OCI-LY7 (cell line): ENCODE measurements at regions not wholly inside any gene's neighbourhood (a gene's known extent, or its start where the extent isn't known, plus 50 kb on each side); places are given as distances from the start of the nearest gene placed in this dataset.

ENCODE experiments used
- BruUV-seq: library from RNA; stranded (reverse); fragments of 400-500 nt; replicated peaks from 2 replicates; lab custom pipeline; 2021; lab: Mats Ljungman, UMichigan
- CTCF ChIA-PET: fragments of 300-600 bp; sonication (Branson Sonifier 250); formaldehyde crosslinking; loops from one replicate; lab custom pipeline; 2022; ENCODE audit warnings: antibody characterized with exemption; ENCODE audit not compliant: unreplicated experiment; lab: Charles Lee
- POLR2A ChIA-PET: fragments of 300-600 bp; sonication (Branson Sonifier 250); formaldehyde crosslinking; loops from one replicate; lab custom pipeline; 2022; ENCODE audit warnings: antibody characterized with exemption; lab: Charles Lee
- DNase-seq: peaks from one replicate; pipeline ENCODE4 v3.0.0-alpha.2; 2015; ENCODE audit warnings: low spot score
- H2AFZ ChIP-seq: fragments of 200-600 bp; sonication (generic), shearing (Covaris generic); 2 replicates; pipeline ENCODE4 v1.6.1; 2014; ENCODE audit warnings: mild to moderate bottlenecking, antibody characterized with exemption, low read length, moderate library complexity
- H3K27ac ChIP-seq: fragments of 200-600 bp; sonication (generic); 2 replicates; pipeline ENCODE4 v1.5.1; 2014; ENCODE audit warnings: mixed run types, low read depth, mild to moderate bottlenecking, moderate library complexity, low read length, inconsistent platforms; ENCODE audit not compliant: poor library complexity, severe bottlenecking
- H3K36me3 ChIP-seq: fragments of 200-600 bp; sonication (generic); 2 replicates; pipeline ENCODE4 v1.6.1; 2014; ENCODE audit warnings: mild to moderate bottlenecking, antibody characterized with exemption, low read length, moderate library complexity, mixed read lengths; ENCODE audit not compliant: insufficient read depth
- H3K4me1 ChIP-seq: fragments of 200-600 bp; sonication (generic); 2 replicates; pipeline ENCODE4 v1.5.1; 2014; ENCODE audit warnings: mild to moderate bottlenecking, low read length; ENCODE audit not compliant: insufficient read depth, poor library complexity, severe bottlenecking
- H3K4me2 ChIP-seq: fragments of 200-600 bp; sonication (generic); 2 replicates; pipeline ENCODE4 v1.6.1; 2014; ENCODE audit warnings: mild to moderate bottlenecking, low read length
- H3K4me3 ChIP-seq: fragments of 200-600 bp; sonication (generic); 2 replicates; pipeline ENCODE4 v1.5.1; 2014; ENCODE audit warnings: mild to moderate bottlenecking, low read depth, low read length; ENCODE audit not compliant: poor library complexity, severe bottlenecking
- H3K79me2 ChIP-seq: fragments of 200-600 bp; sonication (generic); 2 replicates; pipeline ENCODE4 v1.6.1; 2016; ENCODE audit warnings: low read depth, mild to moderate bottlenecking, low read length, moderate library complexity, mixed read lengths; ENCODE audit not compliant: insufficient read depth
- H3K9me2 ChIP-seq: fragments of 200-600 bp; sonication (generic); 2 replicates; pipeline ENCODE4 v1.6.1; 2016; ENCODE audit warnings: mild to moderate bottlenecking, low read length, mixed read lengths; ENCODE audit not compliant: insufficient read depth
- H3K9me3 ChIP-seq: fragments of 200-600 bp; sonication (generic); 2 replicates; pipeline ENCODE4 v1.6.1; 2014; ENCODE audit warnings: mild to moderate bottlenecking, mixed run types, low read length, mixed read lengths
- H4K20me1 ChIP-seq: fragments of 200-600 bp; sonication (generic); 2 replicates; pipeline ENCODE4 v1.6.1; 2014; ENCODE audit warnings: mild to moderate bottlenecking, antibody characterized with exemption, low read length, moderate library complexity, mixed read lengths; ENCODE audit not compliant: insufficient read depth
- CTCF ChIP-seq: fragments of 200-600 bp; sonication (generic); conservative IDR thresholded peaks from 2 replicates; pipeline ENCODE4 v1.5.1; 2014; ENCODE audit warnings: mild to moderate bottlenecking, antibody characterized with exemption, low read length, moderate library complexity, mixed read lengths
- EZH2phosphoT487 ChIP-seq: fragments of 200-600 bp; sonication (generic); IDR thresholded peaks from 2 replicates; pipeline ENCODE4 v1.6.1; 2018; ENCODE audit warnings: low read depth, borderline replicate concordance, mild to moderate bottlenecking, mixed run types, antibody characterized with exemption, low read length, moderate library complexity, mixed read lengths
- intact Hi-C: fragments of 100-400 bp; cut with micrococcal nuclease; formaldehyde crosslinking; loops from one replicate; pipeline ENCODE4 v1.10.0; 2022; ENCODE audit not compliant: unreplicated experiment

- no peak overlapping the region for H3K27ac ChIP-seq
- ChIA-PET POLR2A (no interaction called here), CTCF (no interaction called here)
- H3K4me2 ChIP-seq, result no peak overlapping the region
- no peak overlapping the region for H2AFZ ChIP-seq
- intact Hi-C loops, result no loop called here
- H3K4me1 ChIP-seq, result no peaks in the 10 kb centered on the region
- H3K79me2 ChIP-seq, result no peaks in the 10 kb centered on the region
- H3K9me2 ChIP-seq, result no peaks in the 10 kb centered on the region
- TF ChIP-seq EZH2phosphoT487 (no peak), CTCF (no peak)
- BruUV-seq, result no TSS peak
- no peaks in the 10 kb centered on the region for H4K20me1 ChIP-seq
- no peaks in the 10 kb centered on the region for H3K9me3 ChIP-seq
- no peak for DNase-seq
- no peak overlapping the region for H3K4me3 ChIP-seq
- H3K36me3 ChIP-seq, result no peaks in the 10 kb centered on the region
These were observed 53.0 kb upstream of the LAPTM5 start for GRCh38 chr1:30810416-30811080.

- Histone ChIP-seq H3K9me3 (no peaks in the 10 kb centered on the region), H3K4me3 (no peak overlapping the region), H3K4me2 (no peak overlapping the region), H3K36me3 (no peaks in the 10 kb centered on the region), H3K27ac (no peak overlapping the region), H3K9me2 (no peaks in the 10 kb centered on the region), H2AFZ (no peak overlapping the region), H3K4me1 (no peaks in the 10 kb centered on the region), H3K79me2 (no peaks in the 10 kb centered on the region), H4K20me1 (no peaks in the 10 kb centered on the region)
- ChIA-PET POLR2A (no interaction called here), CTCF (no interaction called here)
- TF ChIP-seq EZH2phosphoT487 (no peak), CTCF (no peak)
- intact Hi-C loops, result no loop called here
- no peak for DNase-seq
- no TSS peak for BruUV-seq
These were observed 52.1 kb upstream of the LAPTM5 start for GRCh38 chr1:30809514-30810263.
